HEK293T (cell line): ENCODE measurements at regions not wholly inside any gene's neighbourhood (a gene's known extent, or its start where the extent isn't known, plus 50 kb on each side); places are given as distances from the start of the nearest gene placed in this dataset.

Experiments used
- ARNT ChIP-seq: fragments of 450-650 bp; IDR thresholded peaks from 2 replicates; pipeline ENCODE4 v1.6.1; 2017; ENCODE audit warnings: mild to moderate bottlenecking
- ELF4 ChIP-seq: fragments of 450-650 bp; IDR thresholded peaks from 2 replicates; pipeline ENCODE4 v1.6.1; 2017; ENCODE audit warnings: antibody characterized with exemption
- FOXK2 ChIP-seq: fragments of 450-650 bp; IDR thresholded peaks from 2 replicates; pipeline ENCODE4 v1.6.1; 2016; ENCODE audit warnings: mild to moderate bottlenecking
- FOXM1 ChIP-seq: fragments of 450-650 bp; IDR thresholded peaks from 2 replicates; pipeline ENCODE4 v1.6.1; 2017; ENCODE audit warnings: mild to moderate bottlenecking, borderline replicate concordance
- HDGF ChIP-seq: fragments of 450-650 bp; IDR thresholded peaks from 2 replicates; pipeline ENCODE4 v1.6.1; 2017; ENCODE audit warnings: antibody characterized with exemption, borderline replicate concordance
- LEF1 ChIP-seq: fragments of 450-650 bp; IDR thresholded peaks from 2 replicates; pipeline ENCODE4 v1.6.1; 2017; ENCODE audit warnings: mild to moderate bottlenecking, borderline replicate concordance
- PKNOX1 ChIP-seq: fragments of 450-650 bp; IDR thresholded peaks from 2 replicates; pipeline ENCODE4 v1.6.1; 2016
- SP1 ChIP-seq: fragments of 450-650 bp; IDR thresholded peaks from 2 replicates; pipeline ENCODE4 v1.6.1; 2017
- SUZ12 ChIP-seq: fragments of 450-650 bp; IDR thresholded peaks from 2 replicates; pipeline ENCODE4 v1.6.1; 2016; ENCODE audit warnings: mild to moderate bottlenecking

GRCh38 chr1:201759194-201759815 lies 69.7 kb upstream of the IPO9 start:
- TF ChIP-seq SUZ12, result no peak
- no peak for TF ChIP-seq PKNOX1
- no peak for TF ChIP-seq ELF4
- no peak for TF ChIP-seq SP1
- TF ChIP-seq FOXK2, result no peak
- TF ChIP-seq LEF1, result no peak
- no peak for TF ChIP-seq ARNT
- TF ChIP-seq FOXM1, result no peak
- TF ChIP-seq HDGF, result no peak
